ENCODE measurements at regions not wholly inside any gene's neighbourhood (a gene's known extent, or its start where the extent isn't known, plus 50 kb on each side); places are given as distances from the start of the nearest gene placed in this dataset.

DNA sequence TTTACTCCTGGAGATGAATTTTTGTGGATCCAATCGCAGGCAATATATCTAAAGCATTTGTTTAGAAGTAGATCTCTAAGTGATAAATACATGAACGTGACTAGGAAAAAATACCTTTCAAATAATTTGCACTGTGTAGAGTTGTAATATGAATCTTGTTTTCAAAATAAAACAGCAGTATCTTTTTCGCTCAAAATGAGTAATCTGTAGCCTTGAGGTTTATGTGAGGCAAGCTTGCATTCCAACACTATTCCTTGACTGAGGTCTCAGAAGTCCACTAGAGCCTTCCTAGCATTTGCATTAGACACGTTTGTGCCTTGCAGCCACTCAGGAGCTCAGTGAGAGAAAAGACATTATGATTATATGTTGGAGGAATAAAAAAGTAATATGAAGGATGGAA, 138.3 kb upstream of the ROBO1 start:
- intact Hi-C loops (cut with micrococcal nuclease): no loop called here
- no peaks in the 10 kb centered on the region for H3K27me3 Mint-ChIP-seq
- H3K36me3 Mint-ChIP-seq (ENCODE audit: low read depth): no peaks in the 10 kb centered on the region
- no peak overlapping the region for H3K4me3 Mint-ChIP-seq
- no peaks in the 10 kb centered on the region for H3K9me3 Mint-ChIP-seq
- H3K27ac Mint-ChIP-seq: no peak overlapping the region
- no peaks in the 10 kb centered on the region for H3K4me1 Mint-ChIP-seq (ENCODE audit: low read depth)

DNA sequence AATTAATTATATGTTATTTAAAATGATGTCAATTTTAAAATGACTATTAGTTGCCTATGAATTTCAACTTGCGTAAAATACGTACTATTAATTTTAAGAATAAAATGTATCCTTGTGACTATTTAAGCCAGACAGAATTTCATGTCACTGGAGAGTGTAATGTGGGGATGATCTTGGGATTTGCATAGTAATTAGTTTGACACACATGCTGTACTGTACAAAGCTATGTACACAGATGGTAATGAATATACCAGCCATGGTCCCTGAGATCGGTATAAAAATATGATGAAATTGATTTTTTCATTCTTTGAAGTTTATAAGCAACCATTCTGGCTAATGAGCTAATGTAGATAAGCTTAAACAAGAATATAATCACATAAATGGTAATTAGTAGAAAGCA, 134.4 kb upstream of the ROBO1 start:
- H3K4me3 Mint-ChIP-seq: no peak overlapping the region
- H3K27ac Mint-ChIP-seq: no peak overlapping the region
- no peaks in the 10 kb centered on the region for H3K4me1 Mint-ChIP-seq (ENCODE audit: low read depth)
- no peaks in the 10 kb centered on the region for H3K27me3 Mint-ChIP-seq
- no peaks in the 10 kb centered on the region for H3K36me3 Mint-ChIP-seq (ENCODE audit: low read depth)
- intact Hi-C loops (cut with micrococcal nuclease): no loop called here
- no peaks in the 10 kb centered on the region for H3K9me3 Mint-ChIP-seq

GRCh38 chr3:79898907-79899306, 131.1 kb upstream of the ROBO1 start:
- Mint-ChIP-seq H3K9me3 (no peaks in the 10 kb centered on the region), H3K4me1 (ENCODE audit: low read depth) (no peaks in the 10 kb centered on the region), H3K27ac (no peak overlapping the region), H3K36me3 (ENCODE audit: low read depth) (no peaks in the 10 kb centered on the region), H3K27me3 (no peaks in the 10 kb centered on the region), H3K4me3 (no peak overlapping the region)
- intact Hi-C loops (cut with micrococcal nuclease): no loop called here

DNA sequence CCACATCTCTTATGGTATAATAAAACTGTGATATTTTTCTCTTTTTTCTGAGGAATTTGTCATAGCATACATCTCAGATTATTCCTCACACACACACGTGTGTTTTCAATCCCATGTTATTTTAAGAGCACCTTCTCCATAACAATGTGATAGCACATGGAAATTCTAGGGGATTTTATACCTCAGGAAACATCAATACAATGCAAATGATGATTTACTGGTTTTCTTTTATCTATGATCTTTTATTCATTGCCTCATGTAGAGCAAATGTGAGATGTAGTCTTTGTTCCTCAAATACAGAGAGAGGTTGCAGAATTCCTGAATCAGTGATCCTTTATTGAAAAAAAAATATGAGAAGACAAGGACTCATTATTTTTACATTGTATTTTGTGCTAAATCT, 128.3 kb upstream of the ROBO1 start:
- no peaks in the 10 kb centered on the region for H3K4me1 Mint-ChIP-seq (ENCODE audit: low read depth)
- H3K9me3 Mint-ChIP-seq: no peaks in the 10 kb centered on the region
- intact Hi-C loops (cut with micrococcal nuclease): no loop called here
- H3K27ac Mint-ChIP-seq: no peak overlapping the region
- H3K27me3 Mint-ChIP-seq: no peaks in the 10 kb centered on the region
- H3K36me3 Mint-ChIP-seq (ENCODE audit: low read depth): no peaks in the 10 kb centered on the region
- H3K4me3 Mint-ChIP-seq: no peak overlapping the region

DNA sequence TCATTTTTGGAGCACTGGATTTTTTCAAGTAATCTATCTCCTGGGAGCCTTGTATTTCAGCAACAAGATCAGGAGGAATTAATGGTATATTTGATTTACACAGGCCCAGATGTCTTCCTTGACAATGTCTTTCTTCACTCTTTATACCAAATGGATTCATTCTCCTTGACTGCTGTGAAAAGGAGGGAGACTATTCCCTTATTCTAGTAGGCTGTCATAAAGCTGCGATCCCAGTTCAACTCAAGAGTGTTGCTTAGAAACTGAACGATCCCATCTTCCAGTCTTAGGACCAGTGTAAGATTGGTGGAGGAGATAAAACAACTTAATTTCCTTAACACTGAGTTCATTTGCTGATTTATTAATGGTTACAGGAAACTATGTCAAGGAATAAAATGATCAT, 119.4 kb upstream of the ROBO1 start:
- H3K9me3 Mint-ChIP-seq: no peaks in the 10 kb centered on the region
- intact Hi-C loops (cut with micrococcal nuclease): no loop called here
- H3K4me3 Mint-ChIP-seq: no peak overlapping the region
- H3K27ac Mint-ChIP-seq: no peak overlapping the region
- H3K36me3 Mint-ChIP-seq (ENCODE audit: low read depth): no peaks in the 10 kb centered on the region
- no peaks in the 10 kb centered on the region for H3K27me3 Mint-ChIP-seq
- H3K4me1 Mint-ChIP-seq (ENCODE audit: low read depth): no peaks in the 10 kb centered on the region

GRCh38 chr3:79886204-79886603, 118.4 kb upstream of the ROBO1 start:
- no peaks in the 10 kb centered on the region for H3K36me3 Mint-ChIP-seq (ENCODE audit: low read depth)
- intact Hi-C loops (cut with micrococcal nuclease): no loop called here
- H3K9me3 Mint-ChIP-seq: no peaks in the 10 kb centered on the region
- no peaks in the 10 kb centered on the region for H3K27me3 Mint-ChIP-seq
- H3K4me3 Mint-ChIP-seq: no peak overlapping the region
- no peak overlapping the region for H3K27ac Mint-ChIP-seq
- no peaks in the 10 kb centered on the region for H3K4me1 Mint-ChIP-seq (ENCODE audit: low read depth)

DNA sequence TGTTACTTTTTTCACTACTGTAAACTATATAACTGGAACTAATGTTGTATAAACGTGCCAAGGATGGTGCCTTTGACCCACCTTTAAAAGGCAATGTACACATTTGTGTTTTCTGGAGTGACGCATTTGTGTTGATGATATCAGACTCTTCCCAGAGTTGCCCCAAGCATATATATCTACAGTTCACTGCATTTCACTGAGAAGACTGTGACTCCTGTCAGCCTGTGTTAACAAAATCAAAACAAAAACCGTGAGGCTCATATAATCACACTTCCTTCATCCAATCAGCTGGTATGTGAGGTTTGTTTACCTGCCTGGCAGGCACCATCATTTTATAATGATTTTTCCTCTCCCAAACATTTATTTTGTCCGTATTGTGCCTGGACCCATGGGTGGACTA, 117.6 kb upstream of the ROBO1 start:
- no peaks in the 10 kb centered on the region for H3K9me3 Mint-ChIP-seq
- H3K4me3 Mint-ChIP-seq: no peak overlapping the region
- no peak overlapping the region for H3K27ac Mint-ChIP-seq
- no peaks in the 10 kb centered on the region for H3K36me3 Mint-ChIP-seq (ENCODE audit: low read depth)
- intact Hi-C loops (cut with micrococcal nuclease): no loop called here
- H3K4me1 Mint-ChIP-seq (ENCODE audit: low read depth): no peaks in the 10 kb centered on the region
- no peaks in the 10 kb centered on the region for H3K27me3 Mint-ChIP-seq

DNA sequence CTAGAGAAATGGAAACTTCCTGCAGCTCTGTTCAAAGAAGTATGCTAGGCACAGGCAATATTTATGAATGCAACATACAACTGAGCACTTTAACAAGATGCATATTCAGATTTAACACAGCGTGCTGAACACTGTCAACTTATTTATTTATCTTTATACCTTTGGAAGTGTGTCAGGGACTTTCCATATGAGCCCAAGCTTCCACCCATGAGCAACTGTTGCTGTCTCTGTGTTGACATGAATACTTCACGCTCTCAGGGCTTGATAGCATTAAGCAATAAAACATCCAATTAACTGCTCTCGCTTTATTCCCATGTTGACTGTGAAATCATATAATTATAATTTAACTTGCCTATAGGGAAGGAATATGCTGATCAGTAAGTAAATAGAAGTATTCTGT, 116.6 kb upstream of the ROBO1 start:
- no peaks in the 10 kb centered on the region for H3K36me3 Mint-ChIP-seq (ENCODE audit: low read depth)
- H3K4me3 Mint-ChIP-seq: no peak overlapping the region
- H3K4me1 Mint-ChIP-seq (ENCODE audit: low read depth): no peaks in the 10 kb centered on the region
- H3K27ac Mint-ChIP-seq: no peak overlapping the region
- H3K27me3 Mint-ChIP-seq: no peaks in the 10 kb centered on the region
- H3K9me3 Mint-ChIP-seq: no peaks in the 10 kb centered on the region
- intact Hi-C loops (cut with micrococcal nuclease): no loop called here

- Mint-ChIP-seq H3K27me3 (no peaks in the 10 kb centered on the region), H3K4me1 (ENCODE audit: low read depth) (no peaks in the 10 kb centered on the region), H3K9me3 (peaks cover 24% of the 10 kb centered on the region), H3K36me3 (ENCODE audit: low read depth) (no peaks in the 10 kb centered on the region), H3K27ac (no peak overlapping the region), H3K4me3 (no peak overlapping the region)
- intact Hi-C loops (cut with micrococcal nuclease): no loop called here
These were observed 113.6 kb upstream of the ROBO1 start for GRCh38 chr3:79881431-79881830.

DNA sequence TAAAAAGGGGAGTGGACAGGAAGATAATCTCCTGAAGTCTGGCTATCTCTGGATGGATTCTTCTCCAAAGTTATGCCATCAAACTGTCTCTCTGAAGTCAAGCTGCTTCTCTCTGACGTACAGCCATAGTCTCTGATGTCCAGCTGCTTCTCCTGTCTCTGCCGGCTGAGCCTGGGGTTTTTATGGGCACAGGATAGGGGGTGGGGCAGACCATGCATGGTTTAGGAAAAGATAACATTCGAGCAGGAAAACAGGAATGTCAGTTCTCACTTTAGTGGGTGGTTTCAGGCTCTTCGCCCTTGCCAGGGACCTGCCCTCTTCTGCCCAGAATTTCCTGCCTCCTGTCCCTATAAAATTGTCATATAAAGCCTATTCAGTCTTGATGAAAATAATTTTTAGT, 110.9 kb upstream of the ROBO1 start:
- no peaks in the 10 kb centered on the region for H3K36me3 Mint-ChIP-seq (ENCODE audit: low read depth)
- intact Hi-C loops (cut with micrococcal nuclease): no loop called here

GRCh38 chr3:79874646-79875045, 106.8 kb upstream of the ROBO1 start:
- Mint-ChIP-seq H3K9me3 (peaks cover 31% of the 10 kb centered on the region), H3K4me1 (ENCODE audit: low read depth) (no peaks in the 10 kb centered on the region), H3K4me3 (no peak overlapping the region), H3K27me3 (no peaks in the 10 kb centered on the region), H3K27ac (no peak overlapping the region), H3K36me3 (ENCODE audit: low read depth) (no peaks in the 10 kb centered on the region)
- intact Hi-C loops (cut with micrococcal nuclease): no loop called here

More for the DNA sequence above, 110.9 kb upstream of the ROBO1 start:
- Mint-ChIP-seq H3K27ac (no peak overlapping the region), H3K4me3 (no peak overlapping the region), H3K4me1 (ENCODE audit: low read depth) (no peaks in the 10 kb centered on the region), H3K27me3 (no peaks in the 10 kb centered on the region), H3K9me3 (peaks cover 31% of the 10 kb centered on the region)

DNA sequence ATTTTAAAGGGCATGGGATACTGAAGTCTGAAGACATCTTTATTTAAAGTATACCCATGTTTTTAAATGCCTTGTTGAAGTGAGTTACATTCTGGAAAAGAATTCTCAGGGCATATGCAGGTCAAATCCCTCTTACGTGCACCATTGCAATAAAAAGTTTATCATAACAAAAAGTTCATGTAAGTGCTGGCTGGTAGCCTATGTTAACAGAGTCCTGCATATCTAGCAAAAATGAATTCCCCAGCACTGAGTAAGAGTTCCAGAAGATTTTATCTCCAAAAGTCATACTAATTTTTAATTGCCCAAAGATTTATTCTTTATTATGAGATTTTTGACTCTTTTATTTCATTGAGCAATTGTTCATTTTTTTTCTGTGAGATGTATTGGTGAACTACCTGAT, 104.7 kb upstream of the ROBO1 start:
- no peaks in the 10 kb centered on the region for H3K36me3 Mint-ChIP-seq (ENCODE audit: low read depth)
- no peak overlapping the region for H3K27ac Mint-ChIP-seq
- H3K4me1 Mint-ChIP-seq (ENCODE audit: low read depth): no peaks in the 10 kb centered on the region
- H3K27me3 Mint-ChIP-seq: no peaks in the 10 kb centered on the region
- peaks cover 29% of the 10 kb centered on the region for H3K9me3 Mint-ChIP-seq
- intact Hi-C loops (cut with micrococcal nuclease): no loop called here
- no peak overlapping the region for H3K4me3 Mint-ChIP-seq

- no peaks in the 10 kb centered on the region for H3K4me1 Mint-ChIP-seq (ENCODE audit: low read depth)
- intact Hi-C loops (cut with micrococcal nuclease): no loop called here
- no peaks in the 10 kb centered on the region for H3K27me3 Mint-ChIP-seq
- H3K9me3 Mint-ChIP-seq: peaks cover 22% of the 10 kb centered on the region
- no peak overlapping the region for H3K4me3 Mint-ChIP-seq
- H3K27ac Mint-ChIP-seq: no peak overlapping the region
- no peaks in the 10 kb centered on the region for H3K36me3 Mint-ChIP-seq (ENCODE audit: low read depth)
These were observed 103.9 kb upstream of the ROBO1 start for GRCh38 chr3:79871656-79872055.

GRCh38 chr3:79870313-79870620, 102.5 kb upstream of the ROBO1 start:
- H3K9me3 Mint-ChIP-seq: peaks cover 13% of the 10 kb centered on the region
- no peak overlapping the region for H3K4me3 Mint-ChIP-seq
- no peaks in the 10 kb centered on the region for H3K27me3 Mint-ChIP-seq
- intact Hi-C loops (cut with micrococcal nuclease): no loop called here
- H3K27ac Mint-ChIP-seq: no peak overlapping the region
- H3K36me3 Mint-ChIP-seq (ENCODE audit: low read depth): no peaks in the 10 kb centered on the region
- H3K4me1 Mint-ChIP-seq (ENCODE audit: low read depth): no peaks in the 10 kb centered on the region

DNA sequence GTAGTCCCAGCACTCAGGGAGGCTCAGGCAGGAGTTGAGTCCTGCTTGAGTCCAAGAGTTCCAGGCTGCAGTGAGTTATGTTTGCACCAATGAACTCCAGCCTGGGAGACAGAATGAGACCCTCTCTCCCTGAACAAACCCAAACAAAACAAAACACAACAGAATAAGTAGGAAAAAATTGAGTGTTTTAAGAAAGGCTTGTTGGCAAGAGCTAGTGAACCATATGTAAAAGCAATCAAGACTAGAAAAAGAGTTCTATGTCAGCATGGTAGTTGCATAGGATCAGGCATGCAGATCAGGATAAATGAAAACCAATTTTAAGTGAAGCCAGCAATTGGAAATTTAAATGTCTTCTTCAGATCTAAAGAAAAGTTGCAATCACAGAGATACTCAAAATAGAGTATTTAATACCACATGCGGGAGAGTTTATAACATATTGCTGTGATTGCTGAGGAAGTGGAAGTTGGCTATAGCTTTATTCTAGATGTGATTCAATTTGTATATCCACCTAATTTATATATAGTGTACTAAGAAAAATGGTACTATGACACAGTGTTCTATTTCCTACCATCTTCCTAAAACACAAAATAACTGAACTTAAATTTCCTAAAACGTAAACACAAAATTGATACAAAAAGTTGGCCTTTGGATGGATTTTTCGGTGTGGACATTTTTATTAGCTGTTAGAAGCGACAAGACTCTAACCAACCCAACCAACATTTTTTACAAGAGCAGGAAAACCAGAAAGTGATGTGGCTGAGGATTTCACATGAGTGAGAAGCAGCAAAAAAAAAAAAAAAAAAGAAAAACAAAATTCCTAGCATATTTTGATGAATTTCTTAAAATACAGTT, 101.9 kb upstream of the ROBO1 start:
- Mint-ChIP-seq H3K4me3 (no peak overlapping the region), H3K27me3 (no peaks in the 10 kb centered on the region), H3K27ac (no peak overlapping the region), H3K36me3 (ENCODE audit: low read depth) (no peaks in the 10 kb centered on the region), H3K4me1 (ENCODE audit: low read depth) (no peaks in the 10 kb centered on the region), H3K9me3 (peaks cover 13% of the 10 kb centered on the region)
- intact Hi-C loops (cut with micrococcal nuclease): no loop called here

Data from dendritic cell treated with granulocyte-macrophage colony-stimulating factor and Interleukin-4, amounts not matched to agents 40 ng/mL and 50 ng/mL, for 4 days (primary cell).